AG20443 (cell line): ENCODE measurements at regions not wholly inside any gene's neighbourhood (a gene's known extent, or its start where the extent isn't known, plus 50 kb on each side); places are given as distances from the start of the nearest gene placed in this dataset.
"Not testable (repeated sequence)": the region's sequence is repeated elsewhere in the genome, so short reads cannot be mapped to it uniquely, and the experiment has no call there.

ENCODE experiments used
- DNase-seq: peaks from one replicate; pipeline ENCODE4 v3.0.0; 2012; ENCODE audit warnings: low spot score, mixed read lengths

GRCh38 chr2:129479892-129480291 is 499.6 kb upstream of the RAB6C start:
- DNase-seq, result no peak

GRCh38 chr2:129480790-129481189 is 498.7 kb upstream of the RAB6C start:
- DNase-seq, result no peak

GRCh38 chr2:129481306-129482219 is 497.9 kb upstream of the RAB6C start:
- DNase-seq, result no peak

- no peak for DNase-seq
Measured at GRCh38 chr2:129482626-129483025, 496.8 kb upstream of the RAB6C start.

- DNase-seq, result no peak
Measured at GRCh38 chr2:129483366-129483765, 496.1 kb upstream of the RAB6C start.

- no peak for DNase-seq
Measured at GRCh38 chr2:129484999-129485897, 494.2 kb upstream of the RAB6C start.

GRCh38 chr2:129488376-129488775 is 491.1 kb upstream of the RAB6C start:
- DNase-seq, result no peak

GRCh38 chr2:129490641-129491040 is 488.8 kb upstream of the RAB6C start:
- no peak for DNase-seq

- DNase-seq, result no peak
Measured at GRCh38 chr2:129491308-129491707, 488.2 kb upstream of the RAB6C start.

GRCh38 chr2:129492548-129492947 is 486.9 kb upstream of the RAB6C start:
- DNase-seq, result no peak

- no peak for DNase-seq
Measured at GRCh38 chr2:129499747-129500146, 479.7 kb upstream of the RAB6C start.

- no peak for DNase-seq
Measured at GRCh38 chr2:129502781-129503180, 476.7 kb upstream of the RAB6C start.

GRCh38 chr2:129504646-129505045 is 474.8 kb upstream of the RAB6C start:
- DNase-seq, result no peak

- DNase-seq, result no peak
Measured at GRCh38 chr2:129518937-129519336, 460.5 kb upstream of the RAB6C start.

- not testable (repeated sequence) for DNase-seq
Measured at GRCh38 chr2:129532158-129532557, 447.3 kb upstream of the RAB6C start.

GRCh38 chr2:129548880-129549279 is 430.6 kb upstream of the RAB6C start:
- no peak for DNase-seq

GRCh38 chr2:129550536-129550935 is 428.9 kb upstream of the RAB6C start:
- no peak for DNase-seq

GRCh38 chr2:129554373-129554772 is 425.1 kb upstream of the RAB6C start:
- no peak for DNase-seq

- no peak for DNase-seq
Measured at GRCh38 chr2:129559101-129559500, 420.4 kb upstream of the RAB6C start.

- no peak for DNase-seq
Measured at GRCh38 chr2:129565551-129566109, 413.8 kb upstream of the RAB6C start.

GRCh38 chr2:129570812-129571211 is 408.7 kb upstream of the RAB6C start:
- DNase-seq, result not testable (repeated sequence)

GRCh38 chr2:129575431-129575830 is 404.0 kb upstream of the RAB6C start:
- DNase-seq, result no peak

- DNase-seq, result no peak
Measured at GRCh38 chr2:129575880-129576279, 403.6 kb upstream of the RAB6C start.
